Neuronal stem cell (in vitro differentiated cells): ENCODE measurements at regions not wholly inside any gene's neighbourhood (a gene's known extent, or its start where the extent isn't known, plus 50 kb on each side); places are given as distances from the start of the nearest gene placed in this dataset.
"Not testable (repeated sequence)": the region's sequence is repeated elsewhere in the genome, so short reads cannot be mapped to it uniquely, and the experiment has no call there.

ENCODE experiments used
- DNase-seq: peaks from one replicate; pipeline ENCODE4 v3.0.0-alpha.2; 2013; ENCODE audit warnings: low spot score
- H2AFZ ChIP-seq: one replicate; pipeline ENCODE4 v1.6.1; 2013; ENCODE audit warnings: mild to moderate bottlenecking, low read length, inconsistent platforms
- H2AK5ac ChIP-seq: 2 replicates; pipeline ENCODE4 v1.6.1; 2013; ENCODE audit warnings: low read depth, mild to moderate bottlenecking, inconsistent platforms, low read length, moderate library complexity, mixed read lengths
- H2BK120ac ChIP-seq: 2 replicates; pipeline ENCODE4 v1.6.1; 2013; ENCODE audit warnings: low read depth, mild to moderate bottlenecking, inconsistent platforms, low read length, moderate library complexity, mixed read lengths
- H2BK12ac ChIP-seq: one replicate; pipeline ENCODE4 v1.6.1; 2013; ENCODE audit warnings: low read length, inconsistent platforms
- H2BK15ac ChIP-seq: 2 replicates; pipeline ENCODE4 v1.6.1; 2013; ENCODE audit warnings: mild to moderate bottlenecking, low read length, inconsistent platforms, mixed read lengths
- H2BK5ac ChIP-seq: one replicate; pipeline ENCODE4 v1.6.1; 2013; ENCODE audit warnings: inconsistent platforms, mild to moderate bottlenecking, low read length, moderate library complexity
- H3K14ac ChIP-seq: one replicate; pipeline ENCODE4 v1.6.1; 2013; ENCODE audit warnings: low read length, inconsistent platforms
- H3K18ac ChIP-seq: 2 replicates; pipeline ENCODE4 v1.6.1; 2013; ENCODE audit warnings: low read length, inconsistent platforms
- H3K23ac ChIP-seq: 2 replicates; pipeline ENCODE4 v1.6.1; 2013; ENCODE audit warnings: low read depth, mild to moderate bottlenecking, mixed read lengths, low read length, inconsistent platforms; ENCODE audit not compliant: poor library complexity
- H3K27ac ChIP-seq: replicated peaks from 3 replicates; pipeline ENCODE4 v1.5.1; 2013; ENCODE audit warnings: low read length, inconsistent platforms
- H3K27me3 ChIP-seq, 3 experiments: 2 replicates each; pipeline ENCODE4 v1.6.1; 2013; ENCODE audit warnings: low read length in 3 of 3, mild to moderate bottlenecking in 2 of 3, inconsistent platforms in 1 of 3, low read depth in 1 of 3, mixed read lengths in 1 of 3, moderate library complexity in 1 of 3; ENCODE audit not compliant: control insufficient read depth in 3 of 3, insufficient read depth in 3 of 3
- H3K36me3 ChIP-seq, 2 donors: replicated peaks in 1 of 2; 2 replicates each; pipeline ENCODE4 v1.6.1; 2013; ENCODE audit warnings: low read length in 2 of 2; ENCODE audit not compliant: control insufficient read depth in 2 of 2, insufficient read depth in 2 of 2
- H3K4ac ChIP-seq: 2 replicates; pipeline ENCODE4 v1.6.1; 2013; ENCODE audit warnings: inconsistent platforms, mild to moderate bottlenecking, low read length, moderate library complexity
- H3K4me1 ChIP-seq, 2 donors: 1 replicate in 1 of 2; 2 replicates in 1 of 2; pipeline ENCODE4 v1.6.1; 2013; ENCODE audit warnings: low read length in 2 of 2, low read depth in 1 of 2; ENCODE audit not compliant: control insufficient read depth in 2 of 2, insufficient read depth in 1 of 2
- H3K4me2 ChIP-seq: one replicate; pipeline ENCODE4 v1.6.1; 2013; ENCODE audit warnings: mild to moderate bottlenecking, low read length, inconsistent platforms; ENCODE audit not compliant: insufficient read depth, poor library complexity, severe bottlenecking
- H3K4me3 ChIP-seq, 2 donors: 2 replicates each; pipeline ENCODE4 v1.5.1; 2013; ENCODE audit warnings: low read length in 2 of 2, mild to moderate bottlenecking in 2 of 2, inconsistent platforms in 1 of 2, moderate library complexity in 1 of 2
- H3K79me1 ChIP-seq: one replicate; pipeline ENCODE4 v1.6.1; 2013; ENCODE audit warnings: low read depth, mild to moderate bottlenecking, inconsistent platforms, low read length, moderate library complexity
- H3K9ac ChIP-seq: one replicate; pipeline ENCODE4 v1.6.1; 2013; ENCODE audit warnings: mild to moderate bottlenecking, low read depth, low read length, inconsistent platforms; ENCODE audit not compliant: poor library complexity
- H3K9me3 ChIP-seq, 2 donors: replicated peaks in 1 of 2; 2 replicates each; pipeline versions ENCODE3 to v1.6.1; 2013; ENCODE audit warnings: low read length in 2 of 2, mild to moderate bottlenecking in 2 of 2, inconsistent platforms in 1 of 2, low read depth in 1 of 2, mixed read lengths in 1 of 2, moderate library complexity in 1 of 2; ENCODE audit not compliant: control insufficient read depth in 2 of 2, insufficient read depth in 1 of 2
- H4K8ac ChIP-seq: one replicate; pipeline ENCODE4 v1.6.1; 2013; ENCODE audit warnings: low read depth, mild to moderate bottlenecking, inconsistent platforms, low read length, moderate library complexity
- H4K91ac ChIP-seq: one replicate; pipeline ENCODE4 v1.6.1; 2013; ENCODE audit warnings: low read length, low read depth, mild to moderate bottlenecking, inconsistent platforms; ENCODE audit not compliant: poor library complexity
- WGBS, 2 donors: extraction: QIAGEN DNeasy Blood & Tissue Kit; methylation state at CpG; one replicate each; pipeline ENCODE4 v1.1.7; 2013; ENCODE audit warnings: missing lambda C conversion rate in 2 of 2, mixed read lengths in 1 of 2; ENCODE audit not compliant: insufficient read length in 2 of 2, insufficient replicate concordance in 1 of 2; ENCODE audit errors: extremely low coverage in 2 of 2; 5-methylcytosine and 5-hydroxymethylcytosine counted together

GRCh38 chr17:64800987-64801386 lies 118.3 kb downstream of the LRRC37A3 start:
- WGBS, 2 donors: no CpG with 5 or more reads among the region's 8 CpGs
- not testable (repeated sequence) for H2BK5ac ChIP-seq, H3K27ac ChIP-seq, H3K23ac ChIP-seq, H3K4me2 ChIP-seq, H2BK12ac ChIP-seq, H3K14ac ChIP-seq, H2BK15ac ChIP-seq, H3K18ac ChIP-seq, H2BK120ac ChIP-seq, H3K79me1 ChIP-seq, H3K9ac ChIP-seq, H3K36me3 ChIP-seq, H3K4ac ChIP-seq, H3K4me1 ChIP-seq, H3K27me3 ChIP-seq, DNase-seq, H2AK5ac ChIP-seq, H4K8ac ChIP-seq, H3K4me3 ChIP-seq, H2AFZ ChIP-seq, H4K91ac ChIP-seq, H3K9me3 ChIP-seq

- not testable (repeated sequence) for H3K27ac ChIP-seq, H3K9ac ChIP-seq
- no CpG with 5 or more reads among the region's 21 CpGs for WGBS, 2 donors
Observed at GRCh38 chr17:64800361-64800895, 118.8 kb downstream of the LRRC37A3 start.

DNA sequence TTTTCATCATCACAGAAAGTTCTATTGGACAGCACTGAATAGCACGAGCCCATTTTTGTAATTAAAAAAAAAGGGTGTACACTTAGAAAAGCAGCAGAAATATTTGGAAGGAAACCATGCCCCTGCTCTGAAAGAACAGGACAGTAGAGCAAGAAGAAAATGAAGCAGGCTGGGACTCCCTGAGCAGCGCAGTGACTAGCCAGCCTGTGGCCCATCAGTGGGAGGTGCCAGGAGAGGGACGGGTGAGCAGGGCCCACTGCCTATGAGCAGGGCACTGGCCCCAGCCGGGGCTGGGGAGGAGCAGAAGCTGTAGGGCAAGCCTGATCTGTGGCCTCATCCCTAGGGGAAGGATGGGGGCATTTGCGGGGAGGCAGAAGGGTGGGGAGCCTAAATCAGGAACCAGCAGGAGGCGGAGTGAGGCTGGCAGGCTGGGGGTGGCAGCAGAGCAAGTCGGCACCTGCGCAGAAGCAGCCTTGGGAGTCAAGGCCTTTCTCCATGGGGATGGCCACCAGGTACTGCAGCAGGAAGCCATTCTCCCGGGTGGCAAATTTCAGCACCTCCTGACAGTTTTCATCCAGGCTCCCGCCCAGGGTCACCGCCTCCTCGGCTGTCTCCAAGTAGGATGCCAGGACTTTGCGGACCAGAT lies 119.6 kb downstream of the LRRC37A3 start:
- not testable (repeated sequence) for H3K36me3 ChIP-seq, H2BK15ac ChIP-seq, DNase-seq, H4K8ac ChIP-seq, H3K4me3 ChIP-seq, H3K14ac ChIP-seq, H3K9me3 ChIP-seq, H3K4me1 ChIP-seq, H2BK12ac ChIP-seq, H3K27ac ChIP-seq, H2BK120ac ChIP-seq, H2BK5ac ChIP-seq, H3K23ac ChIP-seq, H3K4me2 ChIP-seq, H2AFZ ChIP-seq, H3K79me1 ChIP-seq, H4K91ac ChIP-seq, H2AK5ac ChIP-seq, H3K27me3 ChIP-seq, H3K9ac ChIP-seq, H3K4ac ChIP-seq, H3K18ac ChIP-seq
- WGBS, 2 donors: no CpG with 5 or more reads among the region's 13 CpGs

More at GRCh38 chr17:64800361-64800895, 118.8 kb downstream of the LRRC37A3 start:
- not testable (repeated sequence) for H3K4ac ChIP-seq, DNase-seq, H3K14ac ChIP-seq, H4K91ac ChIP-seq, H3K36me3 ChIP-seq, H4K8ac ChIP-seq, H2BK12ac ChIP-seq, H3K9me3 ChIP-seq, H3K27me3 ChIP-seq, H3K23ac ChIP-seq, H3K4me2 ChIP-seq, H3K79me1 ChIP-seq, H2AFZ ChIP-seq, H3K4me3 ChIP-seq, H2AK5ac ChIP-seq, H2BK120ac ChIP-seq, H2BK5ac ChIP-seq, H2BK15ac ChIP-seq, H3K4me1 ChIP-seq, H3K18ac ChIP-seq

- H3K23ac ChIP-seq, H3K9ac ChIP-seq, H3K9me3 ChIP-seq, H2BK5ac ChIP-seq, H2AK5ac ChIP-seq, H2BK12ac ChIP-seq, H3K4me2 ChIP-seq, H3K14ac ChIP-seq, H4K91ac ChIP-seq, H3K4ac ChIP-seq, H3K4me3 ChIP-seq, H3K18ac ChIP-seq, H2BK120ac ChIP-seq, H4K8ac ChIP-seq, H3K27me3 ChIP-seq, H3K4me1 ChIP-seq, H3K79me1 ChIP-seq, H2BK15ac ChIP-seq, DNase-seq, H3K27ac ChIP-seq, H3K36me3 ChIP-seq, H2AFZ ChIP-seq: not testable (repeated sequence)
- no CpG with 5 or more reads among the region's 1 CpG for WGBS, 2 donors
Observed at GRCh38 chr17:64798961-64799360, 120.3 kb downstream of the LRRC37A3 start.
